ENCODE measurements at regions not wholly inside any gene's neighbourhood (a gene's known extent, or its start where the extent isn't known, plus 50 kb on each side); places are given as distances from the start of the nearest gene placed in this dataset.

DNA sequence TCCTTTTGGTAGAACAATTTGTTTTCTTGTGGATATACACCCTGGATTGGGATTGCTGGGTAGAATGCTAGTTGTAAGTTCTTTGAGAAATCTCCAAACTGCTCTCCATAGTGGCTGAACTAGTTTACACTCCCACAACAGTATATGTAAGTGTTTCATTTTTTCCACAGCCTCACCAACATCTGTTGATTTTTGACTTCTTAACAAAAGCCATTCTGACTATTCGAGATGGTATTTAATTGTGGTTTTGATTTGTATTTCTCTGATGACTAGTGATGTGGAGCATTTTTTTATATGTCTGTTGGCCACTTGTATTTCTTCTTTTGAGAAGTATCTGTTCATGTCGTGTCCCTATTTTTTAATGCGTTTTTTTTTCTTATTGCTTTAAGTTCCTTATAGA is 444.1 kb downstream of the CBLN4 start:
- TF ChIP-seq, protein P1, sequence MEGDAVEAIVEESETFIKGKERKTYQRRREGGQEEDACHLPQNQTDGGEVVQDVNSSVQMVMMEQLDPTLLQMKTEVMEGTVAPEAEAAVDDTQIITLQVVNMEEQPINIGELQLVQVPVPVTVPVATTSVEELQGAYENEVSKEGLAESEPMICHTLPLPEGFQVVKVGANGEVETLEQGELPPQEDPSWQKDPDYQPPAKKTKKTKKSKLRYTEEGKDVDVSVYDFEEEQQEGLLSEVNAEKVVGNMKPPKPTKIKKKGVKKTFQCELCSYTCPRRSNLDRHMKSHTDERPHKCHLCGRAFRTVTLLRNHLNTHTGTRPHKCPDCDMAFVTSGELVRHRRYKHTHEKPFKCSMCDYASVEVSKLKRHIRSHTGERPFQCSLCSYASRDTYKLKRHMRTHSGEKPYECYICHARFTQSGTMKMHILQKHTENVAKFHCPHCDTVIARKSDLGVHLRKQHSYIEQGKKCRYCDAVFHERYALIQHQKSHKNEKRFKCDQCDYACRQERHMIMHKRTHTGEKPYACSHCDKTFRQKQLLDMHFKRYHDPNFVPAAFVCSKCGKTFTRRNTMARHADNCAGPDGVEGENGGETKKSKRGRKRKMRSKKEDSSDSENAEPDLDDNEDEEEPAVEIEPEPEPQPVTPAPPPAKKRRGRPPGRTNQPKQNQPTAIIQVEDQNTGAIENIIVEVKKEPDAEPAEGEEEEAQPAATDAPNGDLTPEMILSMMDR (IDR thresholded peaks at IDR 0.05) = no peak
- TF ChIP-seq POLR2AphosphoS5 (IDR thresholded peaks at IDR 0.05) = no peak
